Pancreas (tissue), 10 donors: ENCODE measurements at regions not wholly inside any gene's neighbourhood (a gene's known extent, or its start where the extent isn't known, plus 50 kb on each side); places are given as distances from the start of the nearest gene placed in this dataset.

ENCODE experiments used
- ATAC-seq, 4 donors: fragments of 200-7000 bp; cut with Tn5 transposase; one replicate each; pipeline versions ENCODE4 v1.8.0 to v1.9.1; 2020; ENCODE audit warnings: mild to moderate bottlenecking in 4 of 4, moderate library complexity in 4 of 4
- DNase-seq, 6 donors: peaks; one replicate each; pipeline ENCODE4 v3.0.0-alpha.2; 2020
- FAIRE-seq: peaks from 2 replicates; lab custom pipeline; 2012; peaks lifted over from hg19 to GRCh38; lab: Jason Lieb, UNC
- H3K27ac ChIP-seq, 4 donors: fragments of 200-600 bp; sonication (generic); 1 replicate in 3 of 4; 2 replicates in 1 of 4; pipeline versions ENCODE4 v1.5.0 to v1.8.0; 2020
- H3K27me3 ChIP-seq, 4 donors: fragments of 200-600 bp; one replicate each; pipeline ENCODE4 v1.8.0; 2021
- H3K36me3 ChIP-seq, 3 donors: fragments of 200-600 bp; sonication (generic) in 1 of 3; one replicate each; pipeline versions ENCODE4 v1.5.0 to v1.8.0; 2020 to 2021
- H3K4me1 ChIP-seq, 3 donors: fragments of 200-600 bp; one replicate each; pipeline ENCODE4 v1.8.0; 2021
- H3K4me3 ChIP-seq, 4 donors: fragments of 200-600 bp; sonication (generic) in 2 of 4; one replicate each; pipeline versions ENCODE4 v1.5.0 to v1.8.0; 2020 to 2021
- H3K9me3 ChIP-seq, 4 donors: fragments of 200-600 bp; one replicate each; pipeline ENCODE4 v1.8.0; 2021
- CTCF ChIP-seq, 4 donors: fragments of 200-600 bp; sonication (generic) in 3 of 4; IDR thresholded peaks; one replicate each; pipeline versions ENCODE4 v1.5.0 to v1.8.0; 2021; ENCODE audit warnings: antibody characterized with exemption in 4 of 4
- WGBS, 2 donors: extraction: QIAGEN DNeasy Blood & Tissue Kit; methylation state at CpG; one replicate each; pipeline ENCODE4 v1.1.7; 2013; 5-methylcytosine and 5-hydroxymethylcytosine counted together
- intact Hi-C, 3 donors: fragments of 100-400 bp; cut with DNase I; formaldehyde crosslinking; loops; one replicate each; pipeline versions ENCODE4 v1.11.1 to v1.14.2; 2022
- donor health status: healthy with polysubstance abuse.
- donor health status: DM: no; HTN: no; CAD: no; lungs with moderate emphysema.
- donor health status: DM: no; HTN: no; CAD: no.
- donor health status: control.
- donor health status: control.
- donor health status: Bipolar disorder and iron deficiency.
- donor health status: DM: yes; HTN: yes; CAD: no.
- donor health status: DM: no; HTN: no; CAD: no.
- donor health status: DM: no; HTN: no; CAD: no.
- donor health status: DM: yes; HTN: yes; CAD: no.

DNA sequence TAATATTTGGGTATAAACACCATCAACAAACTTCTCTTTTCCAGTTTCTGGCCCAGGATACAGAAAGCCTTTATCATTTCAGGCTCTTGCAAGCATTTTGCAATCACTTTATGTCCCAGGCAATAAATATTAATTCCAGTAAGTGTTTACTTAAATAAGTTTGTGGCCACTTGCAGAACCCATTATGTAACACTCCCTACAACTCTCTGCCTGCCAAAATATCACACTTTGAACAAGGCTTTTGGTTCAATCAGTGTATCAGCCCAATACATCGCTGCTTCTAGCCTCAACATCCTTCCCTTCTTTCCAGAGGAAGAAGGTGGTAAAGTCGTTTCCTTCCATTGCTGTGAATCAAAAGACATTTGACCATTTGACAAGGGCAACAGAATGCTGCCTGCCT lies 203.0 kb upstream of the USP25 start:
- Histone ChIP-seq H3K9me3 (no peaks in the 10 kb centered on the region), H3K36me3 (no peaks in the 10 kb centered on the region), H3K27ac (no peak overlapping the region), H3K4me1 (no peaks in the 10 kb centered on the region), H3K27me3 (no peaks in the 10 kb centered on the region), H3K4me3 (no peak overlapping the region)
- FAIRE-seq (no peak), DNase-seq (no peak), ATAC-seq (no peak)
- intact Hi-C loops: no loop called here
- WGBS, 2 donors: 49 to 60% methylated on average over 2 of the region's 2 CpGs
- no peak for TF ChIP-seq CTCF (IDR thresholded peaks at IDR 0.05)

- no peak overlapping the region for H3K27ac ChIP-seq
- 40 to 52% methylated on average over 2 of the region's 2 CpGs for WGBS, 2 donors
- no peaks in the 10 kb centered on the region for H3K9me3 ChIP-seq
- no peaks in the 10 kb centered on the region for H3K4me1 ChIP-seq
- no peak for ATAC-seq
- no peak for DNase-seq
- no peaks in the 10 kb centered on the region for H3K27me3 ChIP-seq
- no peak for FAIRE-seq
- no peak overlapping the region for H3K4me3 ChIP-seq
- intact Hi-C loops: no loop called here
- no peak for TF ChIP-seq CTCF (IDR thresholded peaks at IDR 0.05)
- no peaks in the 10 kb centered on the region for H3K36me3 ChIP-seq
Measured at GRCh38 chr21:15528346-15528745, 201.4 kb upstream of the USP25 start.

GRCh38 chr21:15531986-15532385 lies 197.8 kb upstream of the USP25 start:
- Histone ChIP-seq H3K27me3 (no peaks in the 10 kb centered on the region), H3K36me3 (no peaks in the 10 kb centered on the region), H3K4me3 (no peak overlapping the region), H3K4me1 (no peaks in the 10 kb centered on the region), H3K9me3 (no peaks in the 10 kb centered on the region), H3K27ac (no peak overlapping the region)
- 43 to 45% methylated on average over 3 of the region's 3 CpGs for WGBS, 2 donors
- TF ChIP-seq CTCF (IDR thresholded peaks at IDR 0.05): no peak
- ATAC-seq (no peak), DNase-seq (no peak), FAIRE-seq (no peak)
- intact Hi-C loops: no loop called here

DNA sequence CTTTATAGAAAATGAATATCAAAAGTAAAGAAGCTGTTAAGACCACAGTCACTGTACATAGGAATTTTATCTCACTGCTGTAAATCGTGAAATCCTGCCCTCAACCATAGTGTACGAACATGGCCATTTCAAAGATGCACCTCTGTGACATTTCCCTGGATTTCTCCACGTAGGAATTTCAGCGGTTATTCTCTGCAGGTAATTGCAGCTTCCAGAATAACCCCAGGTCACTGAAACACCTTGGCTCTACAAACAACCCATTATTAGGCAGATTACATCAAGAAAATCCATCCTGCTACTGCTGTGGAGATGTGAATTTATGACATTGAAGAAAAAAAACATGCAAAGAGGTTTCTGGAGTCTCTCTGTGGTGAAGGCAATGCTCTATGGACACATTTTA lies 196.2 kb upstream of the USP25 start:
- Histone ChIP-seq H3K4me3 (no peak overlapping the region), H3K36me3 (no peaks in the 10 kb centered on the region), H3K27ac (no peak overlapping the region), H3K27me3 (peaks cover 0 to 4% (median 0%) of the 10 kb centered on the region in 4 donors), H3K9me3 (no peaks in the 10 kb centered on the region), H3K4me1 (no peaks in the 10 kb centered on the region)
- TF ChIP-seq CTCF (IDR thresholded peaks at IDR 0.05): no peak
- intact Hi-C loops: no loop called here
- DNase-seq: no peak
- ATAC-seq: no peak
- no peak for FAIRE-seq
- WGBS, 2 donors: 62 to 82% methylated on average over 4 of the region's 4 CpGs

- FAIRE-seq: no peak
Measured at GRCh38 chr21:15534450-15534886, 195.3 kb upstream of the USP25 start.

More at GRCh38 chr21:15534450-15534886, 195.3 kb upstream of the USP25 start:
- no peaks in the 10 kb centered on the region for H3K4me1 ChIP-seq
- TF ChIP-seq CTCF (IDR thresholded peaks at IDR 0.05): no peak
- no peak overlapping the region for H3K27ac ChIP-seq
- peaks cover 0 to 4% (median 0%) of the 10 kb centered on the region in 4 donors for H3K27me3 ChIP-seq
- H3K9me3 ChIP-seq: no peaks in the 10 kb centered on the region
- H3K4me3 ChIP-seq: no peak overlapping the region
- 60 to 68% methylated on average over 4 of the region's 4 CpGs for WGBS, 2 donors
- no peak for DNase-seq
- intact Hi-C loops: no loop called here
- no peaks in the 10 kb centered on the region for H3K36me3 ChIP-seq
- ATAC-seq: no peak
